ENCODE measurements at regions not wholly inside any gene's neighbourhood (a gene's known extent, or its start where the extent isn't known, plus 50 kb on each side); places are given as distances from the start of the nearest gene placed in this dataset.

DNA sequence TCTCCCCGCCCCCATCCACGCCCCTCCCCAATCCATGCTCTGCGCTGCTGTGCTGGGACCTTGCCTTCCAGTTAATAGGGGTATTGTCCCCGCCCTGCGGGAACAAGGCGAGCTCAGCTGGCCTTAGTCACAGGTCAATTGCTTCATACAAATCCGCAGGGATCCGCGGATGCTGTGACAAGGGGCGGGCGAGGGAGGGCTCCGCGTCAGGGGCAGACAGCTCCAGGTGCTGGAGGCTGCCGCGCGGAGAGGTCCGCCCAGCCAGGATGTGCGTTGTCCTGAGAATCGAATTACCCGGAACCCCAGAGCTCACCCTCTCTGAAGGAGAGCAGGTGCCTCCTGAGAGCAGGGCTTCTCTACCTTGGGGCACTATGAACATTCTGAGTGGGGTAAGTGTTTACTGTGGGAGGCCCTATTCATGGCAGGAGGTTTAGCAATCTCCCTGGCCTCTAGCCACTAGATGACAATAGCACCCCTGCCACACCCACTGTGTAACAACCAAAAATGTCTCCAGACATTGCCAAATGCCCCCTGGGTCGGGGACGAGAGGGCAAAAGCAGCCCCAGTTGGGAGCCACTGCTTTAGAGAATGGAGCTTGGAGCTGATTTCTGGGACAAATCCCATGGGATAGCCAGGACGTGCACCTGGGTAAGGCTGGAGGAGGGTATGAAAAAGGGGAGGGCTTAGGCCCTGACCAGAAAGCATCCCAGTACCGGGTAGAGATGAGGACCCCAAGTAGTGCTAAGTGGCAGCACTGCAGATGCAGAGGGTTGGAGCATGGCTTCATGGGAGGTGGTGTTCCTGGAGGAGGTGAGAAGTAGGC lies 138.2 kb downstream of the CYLD start:
- Histone ChIP-seq H3K9me1 (ENCODE audit: insufficient read depth, low read length) (no peaks in the 10 kb centered on the region), H3K4ac (ENCODE audit: low read depth, low read length) (no peak overlapping the region), H3K4me1 (ENCODE audit: control insufficient read depth, insufficient read depth, low read length) (no peaks in the 10 kb centered on the region), H4K5ac (ENCODE audit: low read depth, low read length) (no peak overlapping the region), H4K8ac (ENCODE audit: low read depth in 2 of 2, low read length in 2 of 2) (no peak overlapping the region), H3K9me3 (ENCODE audit: control insufficient read depth, insufficient read depth, low read length) (no peaks in the 10 kb centered on the region; the same call in 1 of the 2 replicates), H3K23ac (ENCODE audit: low read depth, low read length) (no peak overlapping the region), H3K27me3 (ENCODE audit: control insufficient read depth, insufficient read depth, low read length) (peaks cover 2% of the 10 kb centered on the region), H2BK5ac (ENCODE audit: low read depth, low read length, poor library complexity, severe bottlenecking) (no peak overlapping the region), H3K4me3 (ENCODE audit: insufficient read depth, low read depth, low read length) (no peak overlapping the region), H3K14ac (replicated peaks; ENCODE audit: low read depth, low read length) (no peak overlapping the region), H2AFZ (replicated peaks; ENCODE audit: low read length, poor library complexity) (no peak overlapping the region), H2BK20ac (ENCODE audit: low read depth, low read length) (no peak overlapping the region), H3K9ac (ENCODE audit: low read depth, low read length) (no peak overlapping the region), H4K91ac (ENCODE audit: insufficient read depth, low read depth, low read length) (no peak overlapping the region), H3K36me3 (ENCODE audit: control insufficient read depth, insufficient read depth, low read length) (no peaks in the 10 kb centered on the region), H2BK120ac (ENCODE audit: low read depth, low read length) (no peak overlapping the region), H3K27ac (ENCODE audit: insufficient read depth, low read length) (no peak overlapping the region), H2AK9ac (replicated peaks; ENCODE audit: low read depth, low read length, poor library complexity) (no peak overlapping the region), H4K20me1 (ENCODE audit: insufficient read depth, low read length) (no peaks in the 10 kb centered on the region), H2BK15ac (ENCODE audit: low read depth, low read length) (no peak overlapping the region), H3K4me2 (ENCODE audit: low read depth, low read length) (no peak overlapping the region), H3K18ac (ENCODE audit: low read depth, low read length) (no peak overlapping the region), H3K56ac (ENCODE audit: extremely low read depth, insufficient read depth, low read length) (no peak overlapping the region), H2AK5ac (ENCODE audit: low read depth, low read length) (no peak overlapping the region), H3K79me1 (ENCODE audit: low read depth in 1 of 2, low read length in 2 of 2) (no peaks in the 10 kb centered on the region)
- CTCF ChIA-PET: no interaction called here
- in situ Hi-C loops (cut with MboI; ENCODE audit: low sequenced_read_pairs): no loop called here
- no TSS peak for BruUV-seq (replicated peaks)
- TF ChIP-seq, protein P1, sequence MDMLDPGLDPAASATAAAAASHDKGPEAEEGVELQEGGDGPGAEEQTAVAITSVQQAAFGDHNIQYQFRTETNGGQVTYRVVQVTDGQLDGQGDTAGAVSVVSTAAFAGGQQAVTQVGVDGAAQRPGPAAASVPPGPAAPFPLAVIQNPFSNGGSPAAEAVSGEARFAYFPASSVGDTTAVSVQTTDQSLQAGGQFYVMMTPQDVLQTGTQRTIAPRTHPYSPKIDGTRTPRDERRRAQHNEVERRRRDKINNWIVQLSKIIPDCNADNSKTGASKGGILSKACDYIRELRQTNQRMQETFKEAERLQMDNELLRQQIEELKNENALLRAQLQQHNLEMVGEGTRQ (IDR thresholded peaks at IDR 0.05; ENCODE audit: low read depth, low read length): no peak
- no peak for TF ChIP-seq CHD1 (IDR thresholded peaks at IDR 0.05; ENCODE audit: low read depth, low read length)
- TF ChIP-seq MAZ (IDR thresholded peaks at IDR 0.05; ENCODE audit: borderline replicate concordance, low read depth, low read length): no peak
- TF ChIP-seq, protein P2, sequence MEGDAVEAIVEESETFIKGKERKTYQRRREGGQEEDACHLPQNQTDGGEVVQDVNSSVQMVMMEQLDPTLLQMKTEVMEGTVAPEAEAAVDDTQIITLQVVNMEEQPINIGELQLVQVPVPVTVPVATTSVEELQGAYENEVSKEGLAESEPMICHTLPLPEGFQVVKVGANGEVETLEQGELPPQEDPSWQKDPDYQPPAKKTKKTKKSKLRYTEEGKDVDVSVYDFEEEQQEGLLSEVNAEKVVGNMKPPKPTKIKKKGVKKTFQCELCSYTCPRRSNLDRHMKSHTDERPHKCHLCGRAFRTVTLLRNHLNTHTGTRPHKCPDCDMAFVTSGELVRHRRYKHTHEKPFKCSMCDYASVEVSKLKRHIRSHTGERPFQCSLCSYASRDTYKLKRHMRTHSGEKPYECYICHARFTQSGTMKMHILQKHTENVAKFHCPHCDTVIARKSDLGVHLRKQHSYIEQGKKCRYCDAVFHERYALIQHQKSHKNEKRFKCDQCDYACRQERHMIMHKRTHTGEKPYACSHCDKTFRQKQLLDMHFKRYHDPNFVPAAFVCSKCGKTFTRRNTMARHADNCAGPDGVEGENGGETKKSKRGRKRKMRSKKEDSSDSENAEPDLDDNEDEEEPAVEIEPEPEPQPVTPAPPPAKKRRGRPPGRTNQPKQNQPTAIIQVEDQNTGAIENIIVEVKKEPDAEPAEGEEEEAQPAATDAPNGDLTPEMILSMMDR (conservative IDR thresholded peaks at IDR 0.05; ENCODE audit: low read depth, low read length): no peak
- no peak for TF ChIP-seq RCOR1 (IDR thresholded peaks at IDR 0.05; ENCODE audit: insufficient replicate concordance, low read length)
- TF ChIP-seq NFE2L2 (IDR thresholded peaks at IDR 0.05; ENCODE audit: low read depth, low read length): no peak
- TF ChIP-seq RFX5 (IDR thresholded peaks at IDR 0.05; ENCODE audit: low read depth, low read length): no peak
- ATAC-seq (ENCODE audit: low read depth) (no peak), DNase-seq (no peak)
- WGBS, 2 experiments (ENCODE audit: extremely low coverage in 2 of 2, insufficient read length in 1 of 2): 8% methylated on average over 8 of the region's 24 CpGs; no CpG with 5 or more reads in 1 of the 2 experiments
- dilution Hi-C loops (cut with HindIII; ENCODE audit: low sequenced_read_pairs, unreplicated experiment): no loop called here
- POLR2A ChIA-PET (ENCODE audit: unreplicated experiment): no interaction called here
- intact Hi-C loops (cut with micrococcal nuclease): no loop called here

Data from IMR-90 (cell line).